GM19351 (cell line): ENCODE measurements at regions not wholly inside any gene's neighbourhood (a gene's known extent, or its start where the extent isn't known, plus 50 kb on each side); places are given as distances from the start of the nearest gene placed in this dataset.
"Not testable (repeated sequence)": the region's sequence is repeated elsewhere in the genome, so short reads cannot be mapped to it uniquely, and the experiment has no call there.

Experiments
- ATAC-seq: cut with Tn5 transposase; IDR thresholded peaks from one replicate; pipeline ENCODE4 v1.9.1; 2021; ENCODE audit warnings: mild to moderate bottlenecking, moderate library complexity; ENCODE audit not compliant: unreplicated experiment

- no peak for ATAC-seq
Observed at GRCh38 chr18:23311351-23312121, 141.6 kb upstream of the RIOK3 start.

- no peak for ATAC-seq
Observed at GRCh38 chr18:23313379-23313778, 139.7 kb upstream of the RIOK3 start.

GRCh38 chr18:23314672-23315071, 138.4 kb upstream of the RIOK3 start:
- ATAC-seq: no peak

- no peak for ATAC-seq
Observed at GRCh38 chr18:23316316-23316715, 136.8 kb upstream of the RIOK3 start.

- ATAC-seq: no peak
Observed at GRCh38 chr18:23316988-23317387, 136.1 kb upstream of the RIOK3 start.

- ATAC-seq: no peak
Observed at GRCh38 chr18:23317975-23318675, 135.0 kb upstream of the RIOK3 start.

- ATAC-seq: no peak
Observed at GRCh38 chr18:23320709-23321236, 132.3 kb upstream of the RIOK3 start.

GRCh38 chr18:23321996-23322395, 131.1 kb upstream of the RIOK3 start:
- ATAC-seq: no peak

GRCh38 chr18:23324056-23324811, 128.9 kb upstream of the RIOK3 start:
- no peak for ATAC-seq

- ATAC-seq: no peak
Observed at GRCh38 chr18:23324861-23325260, 128.2 kb upstream of the RIOK3 start.

GRCh38 chr18:23329671-23330070, 123.4 kb upstream of the RIOK3 start:
- ATAC-seq: not testable (repeated sequence)

- ATAC-seq: peak; percentile 61
Observed at GRCh38 chr18:23330423-23330822, 122.7 kb upstream of the RIOK3 start.

- ATAC-seq: no peak
Observed at GRCh38 chr18:23331091-23331920, 121.8 kb upstream of the RIOK3 start.

GRCh38 chr18:23332356-23332755, 120.7 kb upstream of the RIOK3 start:
- no peak for ATAC-seq

- ATAC-seq: no peak
Observed at GRCh38 chr18:23333827-23334226, 119.3 kb upstream of the RIOK3 start.

GRCh38 chr18:23334569-23334968, 118.5 kb upstream of the RIOK3 start:
- no peak for ATAC-seq

GRCh38 chr18:23336101-23336500, 117.0 kb upstream of the RIOK3 start:
- no peak for ATAC-seq

- ATAC-seq: no peak
Observed at GRCh38 chr18:23337599-23338444, 115.3 kb upstream of the RIOK3 start.

- no peak for ATAC-seq
Observed at GRCh38 chr18:23340661-23341060, 112.4 kb upstream of the RIOK3 start.

GRCh38 chr18:23341383-23341782, 111.7 kb upstream of the RIOK3 start:
- no peak for ATAC-seq
